Activated T-helper 2 cell treated with anti-CD3 and anti-CD28 coated beads, Interferon-gamma antibody, Interleukin-2, Interleukin-4, amounts not matched to agents 10 μg/mL and 5 μg/mL and 100 μg/mL, durations not matched to agents 14 hours and 24 hours and 36 hours (primary cell): ENCODE measurements at regions not wholly inside any gene's neighbourhood (a gene's known extent, or its start where the extent isn't known, plus 50 kb on each side); places are given as distances from the start of the nearest gene placed in this dataset.

Source experiments
- DNase-seq: peaks from one replicate; pipeline ENCODE4 v3.0.0; 2021; ENCODE audit warnings: low spot score
- H3K27ac Mint-ChIP-seq: one replicate; pipeline ENCODE4 v1.8.0; 2021; ENCODE audit warnings: mixed read lengths
- H3K27me3 Mint-ChIP-seq: one replicate; pipeline ENCODE4 v1.8.0; 2021; ENCODE audit warnings: low read depth, mixed read lengths
- H3K36me3 Mint-ChIP-seq: one replicate; pipeline ENCODE4 v1.8.0; 2021; ENCODE audit warnings: low read depth, mixed read lengths
- H3K4me1 Mint-ChIP-seq: one replicate; pipeline ENCODE4 v1.8.0; 2021; ENCODE audit warnings: low read depth, mixed read lengths
- H3K4me3 Mint-ChIP-seq: one replicate; pipeline ENCODE4 v1.8.0; 2021; ENCODE audit warnings: low read depth, mild to moderate bottlenecking, moderate library complexity, mixed read lengths
- H3K9me3 Mint-ChIP-seq: one replicate; pipeline ENCODE4 v1.8.0; 2021; ENCODE audit warnings: mixed read lengths
- intact Hi-C: fragments of 100-400 bp; cut with micrococcal nuclease; formaldehyde crosslinking; loops from one replicate; pipeline ENCODE4 v1.15.1; 2023

DNA sequence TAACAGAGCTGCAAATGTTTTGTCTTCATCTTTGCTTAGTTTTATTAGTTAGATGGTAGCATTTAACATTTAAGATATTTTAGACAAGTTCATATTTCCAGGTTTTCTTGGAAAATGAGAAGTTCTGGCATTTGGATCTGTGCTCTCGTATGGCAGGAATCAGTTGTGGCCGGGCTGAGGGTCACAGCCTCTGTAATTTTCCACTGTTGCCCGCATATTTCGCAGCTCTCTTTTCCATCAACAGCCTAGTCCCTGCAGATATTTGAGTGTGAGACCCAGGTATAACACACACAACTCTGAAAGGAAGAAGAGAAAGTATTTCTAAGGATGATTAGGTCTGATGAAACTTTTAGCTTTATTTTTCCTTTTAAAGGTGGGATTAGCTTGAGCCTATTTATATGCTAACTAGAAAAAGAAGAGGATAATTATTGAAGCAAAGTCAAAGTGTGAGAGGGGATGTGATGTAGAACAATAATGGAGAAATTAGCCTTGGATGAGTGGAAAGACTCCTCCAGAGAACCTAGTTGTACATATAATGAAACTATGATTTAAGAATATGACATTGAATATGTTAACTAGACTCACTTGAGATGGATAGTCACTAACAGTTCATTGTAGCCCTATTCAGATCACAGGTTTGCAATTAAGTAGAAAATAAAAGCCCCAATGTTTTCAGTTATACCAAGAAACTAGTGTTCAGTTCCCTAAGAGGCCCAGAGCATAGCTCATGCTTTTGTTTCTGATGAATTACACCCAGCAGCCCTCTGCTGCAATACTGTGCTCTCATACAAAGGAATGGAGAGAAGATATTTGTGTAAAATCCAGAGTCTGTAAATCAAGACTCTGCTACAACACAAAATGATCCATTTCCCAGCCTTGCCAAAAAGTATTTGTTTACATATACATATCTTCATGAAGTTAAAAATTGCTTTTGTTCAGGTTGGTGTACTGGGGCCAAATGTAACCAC, 158.4 kb downstream of the C12orf50 start:
- no peaks in the 10 kb centered on the region for H3K36me3 Mint-ChIP-seq
- intact Hi-C loops = no loop called here

DNA sequence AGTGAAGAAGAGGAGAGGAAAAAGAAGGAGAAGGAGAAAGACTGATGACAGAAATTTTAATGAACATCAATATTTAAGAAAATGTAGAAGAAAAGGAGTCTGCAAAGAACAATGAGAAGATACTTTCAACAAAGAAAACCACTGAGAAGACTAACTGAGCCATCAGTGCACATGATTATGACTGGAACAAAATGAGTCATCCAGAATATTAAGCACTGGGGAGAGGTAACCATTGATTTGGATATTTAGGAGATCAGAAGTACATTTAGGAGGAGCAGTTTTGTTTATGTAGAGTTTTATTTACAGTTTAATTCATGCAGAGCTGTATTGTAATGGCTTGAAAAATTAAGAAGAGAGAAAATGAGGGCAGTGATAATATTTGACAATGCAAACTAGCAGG, 159.1 kb downstream of the C12orf50 start:
- no peaks in the 10 kb centered on the region for H3K36me3 Mint-ChIP-seq
- intact Hi-C loops = no loop called here
- H3K27ac Mint-ChIP-seq = no peak overlapping the region
- no peak overlapping the region for H3K4me3 Mint-ChIP-seq
- H3K27me3 Mint-ChIP-seq = no peaks in the 10 kb centered on the region
- H3K9me3 Mint-ChIP-seq = no peaks in the 10 kb centered on the region
- H3K4me1 Mint-ChIP-seq = no peaks in the 10 kb centered on the region
- no peak for DNase-seq

More for the DNA sequence above, 158.4 kb downstream of the C12orf50 start:
- H3K4me3 Mint-ChIP-seq = no peak overlapping the region
- H3K9me3 Mint-ChIP-seq = no peaks in the 10 kb centered on the region
- DNase-seq = no peak
- H3K27ac Mint-ChIP-seq = no peak overlapping the region
- H3K27me3 Mint-ChIP-seq = no peaks in the 10 kb centered on the region
- H3K4me1 Mint-ChIP-seq = no peaks in the 10 kb centered on the region

DNA sequence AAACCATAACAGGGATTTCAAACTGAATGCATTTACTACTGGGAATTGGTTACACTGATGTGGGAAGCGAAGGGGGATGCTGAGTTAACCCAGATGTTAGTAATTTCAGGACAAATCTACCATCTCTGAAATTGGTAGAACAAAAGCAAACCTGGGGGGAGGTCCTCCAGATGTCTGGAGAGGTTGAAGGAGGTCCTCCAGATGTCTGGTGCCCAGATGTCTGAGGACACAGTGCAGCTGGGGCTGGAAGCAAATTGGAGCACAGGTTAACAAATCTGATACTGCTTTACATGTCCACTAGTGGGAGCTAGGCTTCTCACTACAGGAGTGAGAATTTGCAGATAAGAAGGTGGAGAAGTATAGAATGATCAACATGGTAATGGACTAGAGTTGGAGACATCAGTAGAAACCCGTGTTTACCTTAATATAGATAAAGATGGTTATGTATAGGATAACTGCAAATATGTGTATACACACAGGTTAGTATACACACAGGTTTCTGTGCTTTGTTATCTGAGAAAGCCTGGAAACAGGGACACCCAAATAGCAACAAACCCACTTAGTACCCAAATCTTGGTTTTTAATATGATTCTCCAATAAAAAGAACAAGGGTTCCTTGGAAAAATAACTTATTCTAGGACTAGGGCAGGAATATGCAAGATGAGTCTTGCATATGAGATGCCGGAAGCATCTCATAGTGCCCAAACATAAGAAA, 162.5 kb downstream of the C12orf50 start:
- Mint-ChIP-seq H3K27ac (no peak overlapping the region), H3K36me3 (no peaks in the 10 kb centered on the region), H3K9me3 (no peaks in the 10 kb centered on the region), H3K4me3 (no peak overlapping the region), H3K27me3 (no peaks in the 10 kb centered on the region), H3K4me1 (no peaks in the 10 kb centered on the region)
- DNase-seq = no peak
- intact Hi-C loops = no loop called here

DNA sequence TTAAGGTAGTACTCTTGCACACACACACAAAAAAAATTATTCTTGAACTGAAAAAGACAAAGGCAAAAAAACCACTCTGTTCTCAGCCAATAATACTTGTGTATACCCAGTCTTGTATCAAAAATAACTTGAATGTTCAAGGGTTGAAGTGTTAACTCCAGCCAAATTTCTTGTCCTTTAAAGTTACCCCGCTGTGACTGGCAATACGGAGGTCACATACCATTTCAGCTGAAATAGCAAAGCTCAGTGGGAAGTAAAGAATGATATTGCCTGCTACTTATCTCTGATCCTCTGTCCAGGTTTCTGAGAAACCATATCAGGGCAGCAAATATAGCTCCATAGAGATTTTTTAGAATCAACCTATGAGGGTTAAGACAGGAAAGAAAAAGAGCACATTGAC, 167.4 kb downstream of the C12orf50 start:
- intact Hi-C loops = no loop called here
- no peak for DNase-seq
- no peaks in the 10 kb centered on the region for H3K36me3 Mint-ChIP-seq
- H3K27ac Mint-ChIP-seq = no peak overlapping the region
- H3K9me3 Mint-ChIP-seq = no peaks in the 10 kb centered on the region
- H3K4me1 Mint-ChIP-seq = no peaks in the 10 kb centered on the region
- no peaks in the 10 kb centered on the region for H3K27me3 Mint-ChIP-seq
- no peak overlapping the region for H3K4me3 Mint-ChIP-seq

DNA sequence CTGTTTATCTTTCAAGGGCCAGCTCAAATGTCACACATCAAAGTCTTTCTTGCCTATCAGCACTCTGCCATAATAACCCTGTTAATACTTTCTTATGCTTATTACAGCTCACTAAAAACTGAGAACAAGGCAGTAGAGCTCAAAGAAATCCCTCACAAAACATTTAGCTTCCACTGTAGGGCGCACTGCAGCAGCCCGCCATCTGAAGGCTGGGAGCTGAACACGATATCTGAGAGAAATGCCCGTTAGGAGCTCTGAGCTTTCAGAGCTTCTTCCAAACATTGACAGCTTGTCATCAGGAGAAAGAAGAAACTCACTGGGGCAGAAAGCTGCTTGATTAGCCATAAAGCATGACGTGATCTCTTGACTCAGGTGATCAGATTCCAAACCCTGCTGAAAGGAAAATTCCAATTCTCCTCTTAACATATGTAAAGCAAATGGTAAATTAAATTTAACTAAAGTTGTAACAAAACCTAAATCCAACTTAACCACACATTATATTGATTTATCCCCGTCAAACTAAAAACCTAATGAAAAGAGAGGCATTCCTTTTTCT, 175.7 kb downstream of the C12orf50 start:
- Mint-ChIP-seq H3K4me3 (no peak overlapping the region), H3K4me1 (no peaks in the 10 kb centered on the region), H3K27ac (no peak overlapping the region), H3K36me3 (no peaks in the 10 kb centered on the region), H3K9me3 (no peaks in the 10 kb centered on the region), H3K27me3 (no peaks in the 10 kb centered on the region)
- intact Hi-C loops = no loop called here
- DNase-seq = no peak

DNA sequence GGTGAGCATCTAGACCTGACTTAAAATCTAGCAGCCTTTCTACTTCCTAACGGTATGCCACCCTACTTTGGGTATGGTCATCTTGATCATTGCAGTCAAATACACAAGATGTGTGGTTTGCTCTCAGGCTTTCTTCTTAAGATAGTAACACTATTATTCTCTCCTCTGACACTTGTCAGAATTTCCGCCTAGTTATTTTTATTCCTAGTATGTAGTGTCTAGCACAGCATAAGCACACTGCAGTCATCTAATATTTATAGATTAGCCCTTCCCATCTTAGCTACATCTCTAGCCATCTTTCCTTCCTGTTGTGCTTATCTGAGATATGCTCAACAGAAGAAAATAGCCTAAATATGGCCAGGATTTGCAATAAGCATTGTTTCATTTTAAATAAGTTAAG, 180.1 kb downstream of the C12orf50 start:
- intact Hi-C loops = loop anchor here (5.0 kb wide), 1 partner anchor 148 kb away; no protein-coding TSS in a partner anchor
- H3K4me1 Mint-ChIP-seq = no peaks in the 10 kb centered on the region
- no peak overlapping the region for H3K4me3 Mint-ChIP-seq

DNA sequence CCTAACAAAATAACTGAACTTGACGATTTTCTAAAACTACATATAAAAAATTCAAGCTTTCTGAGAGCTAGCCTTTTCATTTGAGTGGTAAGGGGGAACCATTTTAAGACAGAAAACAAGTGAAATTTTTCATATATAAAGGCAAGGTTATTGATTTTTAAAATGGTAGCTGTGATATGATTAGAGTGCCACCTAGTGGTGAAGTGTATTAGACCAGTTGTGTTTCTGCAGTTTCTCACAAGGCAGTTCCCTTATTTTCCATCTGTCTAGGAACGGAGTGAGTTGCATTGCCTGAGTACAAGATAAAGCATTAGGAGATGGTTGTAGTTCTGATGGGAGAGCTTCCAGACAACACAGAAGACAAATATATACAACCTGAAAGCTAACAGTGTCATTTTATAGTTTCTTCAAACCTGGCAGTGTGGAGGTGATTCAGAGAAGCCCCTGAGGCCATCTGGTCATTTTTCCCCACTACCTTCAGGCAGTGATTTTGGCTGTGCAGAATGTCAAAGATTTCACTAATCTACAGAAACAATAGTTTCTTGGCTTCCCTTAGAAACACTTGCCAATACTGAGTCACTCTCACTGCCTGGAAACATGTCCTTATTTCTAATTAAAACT, 180.8 kb downstream of the C12orf50 start:
- intact Hi-C loops = loop anchor here (5.0 kb wide), 1 partner anchor 149 kb away; no protein-coding TSS in a partner anchor
- H3K4me1 Mint-ChIP-seq = no peaks in the 10 kb centered on the region
- no peak for DNase-seq
- H3K4me3 Mint-ChIP-seq = no peak overlapping the region
- H3K36me3 Mint-ChIP-seq = no peaks in the 10 kb centered on the region
- H3K9me3 Mint-ChIP-seq = no peaks in the 10 kb centered on the region
- no peaks in the 10 kb centered on the region for H3K27me3 Mint-ChIP-seq
- no peak overlapping the region for H3K27ac Mint-ChIP-seq

More for the DNA sequence above, 180.1 kb downstream of the C12orf50 start:
- no peak for DNase-seq
- H3K9me3 Mint-ChIP-seq = no peaks in the 10 kb centered on the region
- H3K27me3 Mint-ChIP-seq = no peaks in the 10 kb centered on the region
- no peak overlapping the region for H3K27ac Mint-ChIP-seq
- H3K36me3 Mint-ChIP-seq = no peaks in the 10 kb centered on the region

DNA sequence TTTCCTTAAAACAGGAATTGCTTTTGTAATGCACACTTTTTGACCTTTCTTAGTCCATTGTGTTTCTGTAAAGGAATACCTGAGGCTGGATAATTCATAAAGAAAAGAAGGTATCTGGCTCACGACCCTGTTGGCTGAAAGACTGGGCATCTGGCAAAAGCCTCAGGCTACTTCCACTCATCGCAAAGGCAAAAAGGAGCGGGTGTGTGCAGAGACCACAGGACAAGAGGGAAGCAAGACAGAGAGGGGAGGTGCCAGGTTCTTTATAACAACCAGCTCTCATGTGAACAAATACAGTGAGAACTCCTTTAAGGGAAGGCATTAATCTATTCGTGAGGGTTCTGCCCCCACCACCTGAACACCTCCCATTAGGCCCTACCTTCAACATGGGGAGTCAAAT, 182.1 kb downstream of the C12orf50 start:
- H3K36me3 Mint-ChIP-seq = no peaks in the 10 kb centered on the region
- H3K4me1 Mint-ChIP-seq = no peaks in the 10 kb centered on the region
- no peak overlapping the region for H3K27ac Mint-ChIP-seq
- H3K27me3 Mint-ChIP-seq = no peaks in the 10 kb centered on the region
- no peak for DNase-seq
- intact Hi-C loops = loop anchor here (5.0 kb wide), 1 partner anchor 150 kb away; no protein-coding TSS in a partner anchor
- no peak overlapping the region for H3K4me3 Mint-ChIP-seq
- H3K9me3 Mint-ChIP-seq = no peaks in the 10 kb centered on the region

DNA sequence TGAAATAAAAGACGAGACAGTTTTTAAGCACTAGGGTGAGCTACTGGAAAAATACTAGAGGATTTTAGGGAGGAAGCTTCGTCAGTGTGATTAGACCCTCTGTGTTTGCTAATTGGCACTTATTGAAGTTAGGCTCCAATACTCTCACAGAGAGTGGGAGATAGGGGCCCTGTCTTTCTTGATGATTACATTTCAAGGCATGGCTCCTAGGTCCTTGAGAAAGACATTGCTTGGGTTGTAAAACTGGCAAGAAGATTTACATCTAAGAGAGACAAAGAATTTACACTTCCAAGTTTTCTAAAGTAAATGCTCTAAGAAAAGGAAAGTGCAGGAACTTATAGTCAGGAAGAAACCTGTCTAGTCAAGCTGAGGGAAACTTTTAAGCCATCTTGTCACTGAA, 183.2 kb downstream of the C12orf50 start:
- Mint-ChIP-seq H3K4me1 (no peaks in the 10 kb centered on the region), H3K36me3 (no peaks in the 10 kb centered on the region), H3K9me3 (no peaks in the 10 kb centered on the region), H3K27me3 (no peaks in the 10 kb centered on the region), H3K27ac (no peak overlapping the region), H3K4me3 (no peak overlapping the region)
- DNase-seq = no peak
- intact Hi-C loops = loop anchor here (5.0 kb wide), 1 partner anchor 151 kb away; no protein-coding TSS in a partner anchor

DNA sequence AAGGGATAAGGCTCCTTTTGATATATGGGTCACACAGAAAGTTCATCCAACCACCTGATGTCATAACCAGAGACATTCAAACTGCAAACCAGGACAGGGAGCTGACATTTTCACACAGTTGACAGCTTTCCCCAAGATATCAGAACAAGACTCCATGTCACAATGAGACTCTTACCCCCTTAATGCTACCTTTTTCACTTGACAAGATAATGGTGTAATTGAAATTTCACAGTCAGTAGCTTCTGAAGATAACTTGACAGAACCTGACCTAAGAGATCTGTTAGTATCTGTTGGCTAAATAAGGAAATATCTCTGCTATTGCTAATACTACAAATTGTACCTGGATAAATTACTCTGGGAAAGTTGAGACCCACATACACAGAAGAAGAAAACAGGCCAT, 187.3 kb downstream of the C12orf50 start:
- H3K27ac Mint-ChIP-seq = no peak overlapping the region
- intact Hi-C loops = no loop called here
- H3K4me1 Mint-ChIP-seq = no peaks in the 10 kb centered on the region
- no peaks in the 10 kb centered on the region for H3K27me3 Mint-ChIP-seq
- no peak overlapping the region for H3K4me3 Mint-ChIP-seq
- no peaks in the 10 kb centered on the region for H3K9me3 Mint-ChIP-seq
- H3K36me3 Mint-ChIP-seq = no peaks in the 10 kb centered on the region
- no peak for DNase-seq

DNA sequence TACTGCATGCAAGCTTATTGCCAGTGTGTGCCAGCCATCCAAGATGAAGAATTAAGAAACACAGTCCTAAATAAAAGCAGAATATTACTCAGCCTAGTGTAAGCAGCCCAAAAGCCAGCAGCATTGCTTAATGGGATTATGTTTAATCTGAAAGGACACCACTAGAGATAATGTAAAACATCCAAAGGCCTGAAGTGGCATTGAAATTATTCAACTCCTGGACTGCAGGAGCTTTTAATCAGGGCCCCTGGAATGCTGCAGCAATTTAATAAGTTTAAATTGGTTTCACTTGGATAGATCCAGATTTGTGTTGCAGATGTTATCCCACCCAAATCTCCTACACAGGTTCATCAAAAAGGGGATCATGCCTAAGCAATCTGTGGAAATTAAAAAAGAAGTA, 193.0 kb downstream of the C12orf50 start:
- H3K9me3 Mint-ChIP-seq = no peaks in the 10 kb centered on the region
- H3K4me1 Mint-ChIP-seq = no peaks in the 10 kb centered on the region
- H3K4me3 Mint-ChIP-seq = no peak overlapping the region
- no peaks in the 10 kb centered on the region for H3K36me3 Mint-ChIP-seq
- H3K27me3 Mint-ChIP-seq = no peaks in the 10 kb centered on the region
- H3K27ac Mint-ChIP-seq = no peak overlapping the region
- DNase-seq = no peak
- intact Hi-C loops = no loop called here

DNA sequence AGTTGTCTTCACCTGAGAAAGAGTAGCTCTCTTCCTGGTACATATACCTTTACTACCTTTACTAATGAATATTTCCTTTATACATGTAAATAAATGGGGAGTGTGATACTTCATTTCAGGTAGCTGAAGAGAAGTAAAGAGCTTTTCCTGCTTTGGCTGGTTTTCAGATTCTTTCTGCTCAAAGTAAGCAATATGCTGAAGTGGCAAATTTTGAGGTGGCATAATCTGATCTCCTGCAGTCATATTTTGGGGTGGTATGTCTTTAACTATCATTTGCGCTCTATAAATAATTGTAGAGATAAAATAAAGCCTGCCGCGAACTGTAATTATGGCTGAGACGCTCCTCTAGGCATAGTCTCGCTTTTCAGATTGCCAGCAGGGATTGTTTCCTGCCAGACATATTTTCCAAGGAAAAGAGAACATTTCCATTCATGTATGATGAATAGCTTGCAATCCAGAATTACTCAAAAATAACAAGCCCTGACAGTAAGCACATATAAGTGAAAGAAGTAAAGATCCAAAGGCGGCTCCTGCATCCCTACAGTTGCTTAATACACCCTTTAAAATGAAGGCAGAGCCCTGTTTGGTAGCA, 200.7 kb downstream of the C12orf50 start:
- no peak for DNase-seq
- Mint-ChIP-seq H3K4me1 (no peaks in the 10 kb centered on the region), H3K4me3 (no peak overlapping the region), H3K27ac (no peak overlapping the region), H3K9me3 (no peaks in the 10 kb centered on the region), H3K27me3 (no peaks in the 10 kb centered on the region), H3K36me3 (no peaks in the 10 kb centered on the region)
- intact Hi-C loops = no loop called here
